ENCODE measurements at regions not wholly inside any gene's neighbourhood (a gene's known extent, or its start where the extent isn't known, plus 50 kb on each side); places are given as distances from the start of the nearest gene placed in this dataset.
A peak's percentile ranks its signal among the peaks of the same experiment; 100 is the strongest.
"Not testable (repeated sequence)": the region's sequence is repeated elsewhere in the genome, so short reads cannot be mapped to it uniquely, and the experiment has no call there.

DNA sequence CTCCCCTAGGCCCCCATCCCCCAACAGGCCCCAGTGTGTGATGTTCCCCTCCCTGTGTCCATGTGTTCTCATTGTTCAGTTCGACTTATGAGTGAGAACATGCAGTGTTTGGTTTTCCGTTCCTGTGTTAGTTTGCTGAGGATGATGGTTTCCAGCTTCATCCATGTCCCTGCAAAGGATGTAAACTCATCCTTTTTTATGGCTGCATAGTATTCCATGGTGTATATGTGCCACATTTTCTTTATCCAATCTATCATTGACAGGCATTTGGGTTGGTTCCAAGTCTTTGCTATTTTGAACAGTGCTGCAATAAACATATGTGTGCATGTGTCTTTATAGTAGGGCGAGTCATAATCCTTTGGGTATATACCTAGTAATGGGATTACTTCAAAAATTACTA is 295.8 kb upstream of the NUDT12 start:
- not testable (repeated sequence) for DNase-seq

DNA sequence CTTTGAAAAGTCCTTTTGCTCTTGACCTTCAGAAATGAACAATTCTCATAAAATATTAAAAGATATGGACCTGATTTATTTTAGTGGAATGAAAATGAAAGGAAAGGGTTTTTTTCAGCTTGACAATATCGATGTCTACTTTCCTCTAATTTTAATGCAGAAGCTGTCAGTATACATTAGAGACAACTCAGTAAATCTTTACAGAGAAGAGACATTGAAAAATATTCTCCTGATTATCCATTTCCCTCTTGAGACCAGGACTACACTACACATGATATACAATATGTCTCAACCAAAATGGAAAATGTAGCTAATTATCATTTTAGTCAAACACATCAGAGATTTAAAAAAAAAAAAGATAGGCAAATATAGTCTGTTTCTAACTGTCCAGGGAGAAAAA is 288.5 kb upstream of the NUDT12 start:
- no peak for DNase-seq

DNA sequence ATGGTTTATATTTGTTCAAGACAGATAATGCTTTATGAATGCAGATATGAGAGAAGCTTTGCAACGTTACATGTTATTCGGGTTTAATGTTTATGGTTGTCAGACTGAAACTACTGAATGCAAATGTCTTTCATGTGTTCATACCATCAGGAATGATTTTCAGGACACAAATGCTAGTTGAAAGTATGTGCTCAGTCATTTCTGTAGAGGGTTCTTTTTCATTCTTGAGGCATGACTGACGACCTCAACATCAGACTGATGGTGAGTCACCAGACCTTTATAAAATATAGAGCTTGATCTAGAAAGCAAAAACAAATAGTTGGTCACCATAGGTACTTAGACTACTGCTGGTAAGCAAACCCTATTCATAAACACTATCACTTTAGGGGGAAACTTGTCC is 287.3 kb upstream of the NUDT12 start:
- peak; percentile 88 for DNase-seq

DNA sequence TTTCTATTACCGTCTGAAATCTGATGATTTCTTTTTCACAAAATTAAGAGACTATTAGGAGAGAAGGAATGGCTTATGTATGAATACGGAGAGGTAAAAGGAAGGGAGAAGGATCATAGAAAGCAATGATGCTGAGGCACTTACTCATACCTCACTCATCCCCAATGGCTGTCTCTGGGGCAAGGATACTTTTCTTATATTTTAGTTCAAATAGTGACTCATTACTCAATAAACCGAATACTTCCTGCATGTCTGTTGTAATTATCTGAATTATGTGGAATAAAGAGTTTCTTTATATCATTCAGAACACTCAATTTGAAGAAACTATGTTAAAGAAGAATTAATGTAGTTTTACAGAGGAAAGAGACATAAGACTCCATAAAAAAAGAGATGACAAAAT is 284.5 kb upstream of the NUDT12 start:
- no peak for DNase-seq

DNA sequence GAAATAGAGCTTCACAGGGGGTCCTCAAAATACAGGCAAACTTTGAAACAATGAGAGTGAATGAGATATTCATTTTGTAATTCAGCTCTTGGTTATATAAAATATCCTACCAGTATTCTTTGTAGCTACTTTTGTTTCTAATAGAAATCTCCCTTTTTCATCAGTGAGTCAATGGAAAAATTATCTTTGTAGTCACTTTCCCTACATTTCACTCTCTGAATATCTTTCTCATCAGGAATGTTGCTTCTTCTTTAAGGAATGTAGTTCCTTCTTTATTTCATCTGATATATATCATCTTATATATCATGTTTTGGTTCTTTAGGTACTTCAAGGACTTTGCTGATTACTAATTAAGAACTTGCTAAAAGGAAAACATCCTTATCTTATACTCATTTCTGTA is 280.3 kb upstream of the NUDT12 start:
- peak; percentile 12 for DNase-seq

DNA sequence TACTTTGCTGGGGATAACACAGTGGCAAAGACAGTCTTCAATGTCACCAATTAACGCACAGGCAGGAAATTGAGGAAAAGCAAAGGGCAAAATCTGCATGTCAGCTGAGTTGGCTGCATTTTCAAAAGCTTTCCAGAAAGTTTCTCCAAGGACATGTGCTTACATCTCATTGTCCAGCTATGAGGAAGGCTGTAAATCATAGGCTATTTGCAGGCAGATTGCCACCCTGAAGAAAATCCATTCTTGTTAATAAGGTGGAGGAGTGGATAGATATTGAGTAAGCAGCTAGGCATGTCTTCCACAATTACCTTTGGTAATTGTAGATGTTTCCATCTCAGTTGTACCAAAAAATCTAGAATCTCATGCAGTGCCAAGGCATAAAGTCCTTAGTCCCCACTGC is 278.0 kb upstream of the NUDT12 start:
- peak; percentile 51 for DNase-seq

DNA sequence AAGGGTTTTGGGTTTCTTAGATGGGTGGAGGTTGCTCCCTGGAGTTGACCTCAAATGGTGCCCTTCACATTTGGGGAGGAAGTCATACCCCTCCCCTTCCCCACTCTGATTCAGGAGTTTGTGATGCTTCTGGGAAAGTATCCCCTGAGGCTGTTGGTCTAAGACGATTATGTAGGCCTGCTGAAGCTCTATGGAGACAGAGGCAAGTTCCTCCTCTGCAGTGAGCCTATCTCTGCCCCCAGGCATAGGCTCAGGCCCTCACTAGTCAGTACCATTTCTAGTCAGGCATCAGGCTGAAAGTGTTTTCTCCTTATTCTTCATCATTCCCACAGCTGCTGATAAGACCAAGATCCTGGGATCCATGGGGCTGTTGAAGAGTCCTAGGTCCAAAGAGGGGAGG is 271.6 kb upstream of the NUDT12 start:
- DNase-seq, result peak; percentile 69

DNA sequence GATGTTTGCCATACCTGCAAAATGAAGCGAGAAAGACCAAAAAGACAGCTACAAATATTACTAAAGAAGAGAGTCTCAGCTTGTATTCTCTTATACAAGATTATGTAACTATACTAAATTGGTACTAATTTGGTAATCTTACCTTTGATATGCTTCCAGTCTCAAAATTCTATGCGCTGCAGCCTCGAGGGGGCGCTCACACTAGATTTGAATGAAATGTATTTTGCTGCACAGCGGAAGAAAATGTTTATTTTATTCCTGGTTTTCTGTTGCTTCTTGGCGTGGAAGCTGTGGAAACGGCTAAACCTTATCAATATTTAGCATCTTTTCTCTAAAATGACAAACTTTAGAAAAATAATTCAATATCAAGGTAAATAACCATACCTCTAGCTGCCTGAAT is 267.0 kb upstream of the NUDT12 start:
- no peak for DNase-seq

DNA sequence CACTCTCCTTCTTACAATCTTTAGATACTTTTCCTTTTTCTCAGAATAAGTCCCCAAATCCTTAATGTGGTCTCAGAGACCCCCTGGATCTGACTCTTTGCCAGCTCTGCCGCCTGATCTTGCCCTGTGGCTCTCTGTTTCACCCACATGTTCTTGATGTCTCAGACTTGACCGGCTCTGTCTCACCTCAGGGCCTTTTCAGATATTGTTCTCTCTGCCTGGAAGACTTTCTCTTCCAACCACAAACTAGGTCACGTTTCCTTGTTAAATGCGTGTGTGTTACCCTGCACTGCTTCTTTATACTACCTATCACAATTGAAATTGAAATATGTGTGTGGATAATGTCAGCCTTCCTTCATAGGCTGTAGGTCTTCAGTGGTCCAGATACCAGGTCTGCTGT is 265.4 kb upstream of the NUDT12 start:
- no peak for DNase-seq

DNA sequence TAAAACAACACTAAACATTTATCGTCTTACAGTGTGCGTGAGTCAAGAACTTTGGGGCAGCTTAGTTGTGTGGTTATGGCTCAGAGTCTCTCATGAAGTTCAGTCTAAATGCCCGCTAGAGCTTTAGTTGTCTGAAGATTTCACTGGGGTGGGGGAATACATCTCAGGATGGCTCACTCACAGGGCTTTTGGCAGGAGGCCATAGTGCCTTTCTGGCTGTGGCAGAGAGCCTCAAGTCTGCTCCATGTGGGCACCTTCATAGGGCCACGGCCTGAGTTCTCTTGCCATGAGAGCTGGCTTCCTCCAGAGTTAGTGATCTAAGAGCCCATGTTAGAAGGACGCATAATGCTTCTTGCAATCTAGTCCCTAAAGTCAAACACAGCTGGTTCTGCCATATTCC is 258.8 kb upstream of the NUDT12 start:
- no peak for DNase-seq

DNA sequence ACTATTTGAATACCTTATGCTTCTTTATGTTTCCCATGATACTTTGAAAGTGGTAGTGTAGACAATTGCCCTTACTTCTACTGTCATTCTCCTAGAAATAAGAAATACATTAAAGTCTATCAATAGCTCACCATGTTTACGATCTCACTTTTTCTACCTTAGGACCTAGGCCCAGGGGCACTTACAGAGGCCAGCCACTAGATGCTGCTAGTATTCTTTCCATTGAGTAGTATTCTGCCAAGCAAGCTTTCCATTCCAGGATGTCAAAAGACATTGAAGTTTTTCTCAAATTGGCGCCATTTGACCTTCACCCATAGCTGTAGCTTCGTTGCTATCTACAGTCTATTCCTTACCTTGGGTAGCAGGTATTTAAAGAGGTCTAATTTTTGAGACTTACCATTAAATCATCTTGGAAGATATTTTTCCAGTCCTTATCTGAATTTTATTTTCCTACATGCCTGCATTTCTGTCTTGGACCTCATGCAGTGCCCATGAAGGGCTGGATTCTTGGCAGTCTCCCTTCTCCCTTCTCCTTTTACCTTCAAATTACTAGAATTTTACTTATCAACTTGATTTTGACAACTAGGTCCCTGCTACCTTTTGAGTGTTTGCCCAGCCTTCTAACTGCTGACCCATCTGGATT is 246.0 kb upstream of the NUDT12 start:
- peak; percentile 27 for DNase-seq

DNA sequence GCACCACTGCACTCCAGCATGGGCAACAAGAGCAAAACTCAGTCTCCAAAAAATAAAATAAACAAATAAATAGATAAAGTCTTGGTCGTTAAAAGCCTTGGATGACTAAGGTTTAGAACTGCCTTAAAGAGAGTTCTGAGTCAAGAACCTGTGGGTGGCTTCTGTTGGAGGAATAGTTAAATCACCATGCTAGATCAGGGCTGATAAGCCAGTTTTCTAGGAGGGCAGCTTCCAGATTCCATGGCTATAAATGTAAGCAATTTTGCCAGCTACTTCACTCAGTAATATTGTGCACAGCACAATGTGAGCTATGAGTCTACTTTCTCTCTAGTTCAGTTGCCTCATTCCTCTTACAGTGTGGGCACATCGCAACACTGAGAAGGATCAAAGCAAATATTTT is 242.1 kb upstream of the NUDT12 start:
- DNase-seq, result peak; percentile 80

DNA sequence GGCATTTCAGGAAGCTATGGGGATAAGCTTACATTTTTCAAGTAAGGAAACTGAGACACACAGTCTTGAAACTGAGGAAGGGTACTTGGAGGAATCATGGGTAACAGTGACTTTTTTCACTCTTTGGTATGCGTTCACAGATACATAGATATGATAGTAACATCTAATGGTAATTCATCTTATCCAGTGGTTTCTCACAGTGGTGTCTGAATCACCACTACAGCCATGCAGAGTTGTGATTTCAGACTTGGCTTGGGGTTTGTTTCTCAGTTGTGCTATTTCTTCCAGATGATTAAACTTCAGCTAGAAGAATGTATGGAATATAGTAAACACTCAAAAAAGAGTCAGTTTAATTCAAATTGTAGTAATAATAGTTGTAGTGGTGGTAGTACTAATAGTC is 239.1 kb upstream of the NUDT12 start:
- peak; percentile 71 for DNase-seq

DNA sequence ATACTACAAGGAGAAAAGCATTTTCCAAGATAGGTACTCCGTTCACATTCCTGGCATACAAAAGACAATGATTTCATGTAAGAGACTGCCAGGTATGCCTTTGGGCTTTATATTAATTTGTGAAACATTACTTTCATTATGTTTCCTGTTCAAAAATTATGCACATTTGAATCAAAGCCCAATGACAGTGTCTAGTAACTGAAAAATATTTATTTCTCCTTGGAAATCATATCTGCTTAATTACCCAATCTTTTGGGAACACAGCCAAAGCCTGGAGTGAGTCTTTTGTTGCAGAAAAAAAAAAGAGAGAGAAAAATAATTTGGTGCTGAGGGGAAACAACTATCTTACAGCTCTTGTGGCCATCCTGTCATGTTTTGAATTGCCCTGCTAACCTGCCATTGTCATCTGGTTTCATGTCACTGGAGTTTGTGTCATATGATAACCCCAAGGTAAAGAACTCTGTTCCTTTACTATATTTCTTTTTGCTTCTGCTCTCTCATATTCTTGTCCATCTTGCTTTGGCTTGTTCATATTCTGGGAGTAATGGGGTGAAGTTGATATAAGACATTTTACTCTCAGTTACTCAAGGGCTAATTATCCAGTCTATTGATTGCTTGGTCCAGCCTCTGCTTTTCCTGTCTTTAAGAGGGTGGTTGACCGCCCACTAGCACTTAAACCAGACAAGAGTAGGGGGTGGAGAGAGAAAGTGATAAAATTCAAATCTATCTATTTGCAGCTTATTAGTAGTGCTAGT is 238.3 kb upstream of the NUDT12 start:
- peak; percentile 78 for DNase-seq

DNA sequence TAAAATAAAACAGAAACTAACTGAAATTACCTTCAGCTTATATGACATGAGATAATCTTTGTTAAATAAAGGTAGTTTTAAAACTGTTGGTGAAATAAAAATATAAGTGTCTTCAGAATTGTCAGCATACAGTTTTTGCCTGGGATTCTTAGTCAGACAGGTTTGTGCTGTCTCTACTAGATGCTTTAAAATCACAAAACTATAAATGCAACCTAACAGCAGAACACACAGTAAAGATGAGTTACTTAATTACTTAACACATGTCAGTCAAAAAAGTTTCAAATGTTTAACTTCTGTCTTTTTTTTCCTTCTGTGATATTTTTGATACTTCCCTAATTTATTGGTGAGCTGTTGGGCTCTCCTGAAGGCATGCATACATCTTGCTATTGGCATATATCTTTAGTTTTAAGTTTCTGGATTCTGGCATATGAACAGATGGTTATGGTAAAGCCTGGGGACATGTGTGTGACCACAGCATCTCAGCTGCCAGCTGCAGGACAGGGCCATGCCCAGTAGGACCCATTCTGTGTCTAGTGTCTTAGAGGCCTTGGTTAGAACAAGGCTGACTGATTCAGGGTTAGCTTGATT is 231.1 kb upstream of the NUDT12 start:
- DNase-seq, result no peak

DNA sequence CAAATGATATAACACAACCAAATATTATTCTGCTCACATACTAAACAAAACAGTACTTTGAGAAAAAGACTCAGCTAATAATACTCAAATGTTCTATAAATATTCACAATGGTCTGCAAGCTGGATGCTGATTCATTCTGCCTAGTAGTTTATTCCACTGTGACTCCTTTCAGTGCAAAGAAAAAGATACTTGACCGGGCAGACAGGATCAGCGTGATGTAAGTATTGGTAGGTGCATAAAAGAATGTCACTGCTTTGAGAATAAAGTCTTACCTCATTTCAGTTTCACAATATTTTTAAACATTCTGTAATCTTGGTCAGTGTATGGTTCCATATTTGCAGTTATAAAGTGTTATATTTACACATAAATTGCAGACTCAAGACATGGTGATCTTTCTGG is 223.0 kb upstream of the NUDT12 start:
- no peak for DNase-seq

DNA sequence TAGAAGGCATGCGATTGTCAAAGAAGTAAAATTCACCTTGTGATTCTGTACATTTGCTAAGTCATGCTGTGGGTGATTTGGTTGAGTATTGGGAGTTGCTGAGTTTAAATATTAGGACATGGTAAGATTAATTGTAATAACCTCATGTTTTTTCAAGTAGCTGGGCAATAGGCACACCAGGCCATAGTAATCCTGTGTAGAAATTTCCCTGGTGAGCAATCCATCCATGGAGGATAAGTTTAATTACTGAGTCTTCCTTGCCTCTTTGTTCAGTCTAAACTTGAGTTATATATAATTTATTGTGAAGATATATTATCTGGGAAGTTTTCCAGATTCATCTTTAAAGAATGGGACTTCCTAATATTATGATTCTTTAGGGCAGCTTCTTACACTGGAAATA is 221.1 kb upstream of the NUDT12 start:
- DNase-seq, result no peak

DNA sequence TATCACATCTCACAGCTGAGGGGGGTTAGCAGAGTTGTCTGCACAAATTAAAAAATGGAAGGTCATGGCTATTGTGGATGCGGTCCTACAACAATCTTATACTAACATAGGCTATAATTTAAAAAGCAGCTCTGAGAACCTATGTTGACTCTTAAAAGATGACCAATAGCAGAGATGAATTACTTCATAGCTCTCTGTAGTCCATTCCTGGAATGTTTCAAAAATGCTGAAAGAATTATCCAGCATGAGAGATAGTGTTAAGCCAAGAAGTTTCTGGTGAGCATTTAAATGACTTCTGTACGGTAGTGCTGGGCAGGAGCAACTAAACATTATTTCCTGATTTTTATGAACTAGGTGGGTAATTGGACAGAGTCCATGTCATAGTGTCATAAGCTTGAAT is 218.2 kb upstream of the NUDT12 start:
- peak; percentile 48 for DNase-seq

DNA sequence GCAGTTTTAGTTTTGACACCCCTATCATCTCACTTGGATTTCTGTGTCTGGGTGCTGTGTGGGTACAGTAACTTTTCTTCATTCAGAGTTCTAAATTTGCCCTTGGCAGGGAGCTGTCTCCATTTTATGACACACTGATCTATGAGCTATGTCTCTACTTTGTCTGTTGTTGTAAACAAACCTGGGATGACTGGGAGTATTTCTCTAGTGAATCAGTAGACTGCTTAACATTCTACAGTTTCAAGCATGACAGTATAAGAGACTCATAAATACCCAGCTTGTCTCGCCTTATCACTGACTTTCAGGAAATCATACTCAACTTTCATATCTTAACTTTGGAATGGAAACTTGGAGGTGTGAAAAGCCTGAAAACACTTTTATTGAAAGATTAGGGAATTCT is 212.1 kb upstream of the NUDT12 start:
- DNase-seq, result peak; percentile 92

DNA sequence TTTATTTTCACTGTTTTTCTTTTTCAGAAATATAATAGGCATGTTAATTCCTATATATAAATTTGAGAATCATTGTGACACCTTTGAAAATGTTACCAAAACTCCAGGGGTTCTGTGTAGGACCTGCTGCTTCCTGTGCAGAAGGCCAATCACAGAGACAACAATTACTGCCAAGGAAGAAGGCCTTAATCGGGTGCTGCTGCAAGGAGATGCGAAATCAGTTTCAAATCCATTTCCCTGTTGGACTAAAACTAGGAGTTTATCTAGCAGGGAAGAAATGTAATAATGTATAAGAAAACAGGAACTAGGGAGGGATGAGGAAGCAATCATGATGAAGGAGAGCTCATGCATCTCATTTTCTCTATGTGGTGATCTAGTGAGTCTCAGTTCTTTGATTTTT is 209.7 kb upstream of the NUDT12 start:
- DNase-seq, result no peak

DNA sequence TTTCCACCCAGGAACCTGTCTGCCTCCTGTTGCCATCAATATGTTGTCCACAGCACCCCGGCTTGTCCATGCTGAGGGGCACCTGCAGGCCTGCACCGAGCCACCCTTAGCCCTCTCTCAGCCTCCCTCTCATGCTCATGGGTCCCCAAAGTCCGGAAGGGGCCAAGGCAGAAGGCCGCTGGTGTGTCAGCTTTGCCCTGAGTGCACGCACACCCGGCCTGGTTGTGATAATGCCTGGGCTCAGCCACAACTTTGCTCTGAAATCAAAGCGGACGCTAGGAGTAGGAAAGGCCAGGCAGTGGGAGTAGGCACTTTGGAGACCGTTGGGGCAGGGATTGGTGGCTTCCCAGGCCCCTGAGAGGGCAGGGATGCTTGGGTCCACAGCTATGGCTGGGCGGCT is 201.8 kb upstream of the NUDT12 start:
- no peak for DNase-seq

DNA sequence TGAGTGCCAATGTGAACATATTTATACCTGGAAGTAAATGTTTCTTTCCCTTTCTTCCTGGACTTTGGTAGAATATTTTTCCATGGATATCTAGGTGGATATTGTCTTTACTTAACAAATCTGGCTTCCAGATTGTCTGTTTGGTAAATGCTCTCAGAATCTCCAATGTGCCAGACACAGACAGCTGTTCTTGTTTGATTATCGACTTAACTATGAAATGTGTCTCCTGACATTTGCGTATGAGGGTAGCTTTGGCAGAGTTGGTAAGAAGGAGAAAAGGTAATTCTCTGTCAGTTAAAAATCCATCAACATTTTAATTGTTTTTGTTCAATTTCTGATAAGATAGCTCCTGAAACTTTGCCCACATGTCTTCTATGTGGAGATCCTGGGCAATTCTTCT is 196.4 kb upstream of the NUDT12 start:
- no peak for DNase-seq

DNA sequence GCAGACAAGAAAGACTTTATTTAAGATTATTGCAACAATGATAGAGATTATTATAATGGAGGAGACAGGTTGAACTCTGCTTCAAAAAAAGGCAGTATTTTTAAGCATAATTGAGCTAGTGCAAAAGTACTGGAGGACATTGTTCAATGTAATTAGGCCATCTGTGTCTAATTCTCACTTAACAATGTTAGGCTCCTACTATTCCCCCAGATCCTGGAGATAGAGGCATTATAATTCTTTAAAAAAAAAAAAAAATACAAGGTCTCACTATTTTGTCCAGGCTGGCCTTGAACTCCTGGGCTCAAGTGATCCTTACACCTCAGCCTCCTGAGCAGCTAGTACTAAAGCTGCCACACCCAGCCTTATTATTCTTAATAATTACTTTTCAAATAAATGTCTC is 193.4 kb upstream of the NUDT12 start:
- no peak for DNase-seq

DNA sequence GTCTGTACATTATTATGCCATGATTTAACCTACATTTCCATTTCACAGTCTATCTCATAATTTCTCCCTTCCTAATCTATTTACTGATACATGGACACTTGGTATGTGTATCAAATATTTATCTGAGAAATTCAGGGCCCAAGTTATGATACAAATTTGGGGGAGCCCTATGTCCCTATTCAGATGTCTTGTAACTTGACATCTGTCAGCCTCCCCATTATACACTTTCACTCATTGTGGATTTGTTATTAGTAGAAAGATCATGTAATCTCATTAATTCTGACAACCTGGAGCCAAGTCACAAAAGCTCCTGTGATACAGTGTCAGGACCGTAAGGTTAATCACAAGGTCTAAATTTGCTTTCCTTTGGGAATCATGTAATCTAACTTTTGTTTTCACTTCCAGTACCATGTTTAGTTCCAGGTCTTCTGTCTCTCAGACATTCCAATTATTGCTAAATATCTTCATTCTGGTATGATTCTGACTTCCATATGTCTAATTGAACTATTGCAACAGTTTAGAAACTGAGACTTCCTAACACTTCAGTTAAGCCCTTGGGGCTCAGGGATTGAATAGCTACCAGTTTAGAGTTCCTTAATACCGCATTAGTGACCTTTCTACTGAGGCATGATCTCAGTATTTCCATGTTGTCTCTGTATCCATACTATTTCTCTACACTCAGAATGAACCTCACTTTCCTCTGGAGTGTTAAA is 182.9 kb upstream of the NUDT12 start:
- no peak for DNase-seq

Measured in NCI-H226 (cell line).